CD4-positive, alpha-beta T cell treated with Interleukin-12 subunit alpha and Interleukin-12 subunit beta, for 1 hour (primary cell): ENCODE measurements at regions not wholly inside any gene's neighbourhood (a gene's known extent, or its start where the extent isn't known, plus 50 kb on each side); places are given as distances from the start of the nearest gene placed in this dataset.
A peak's percentile ranks its signal among the peaks of the same experiment; 100 is the strongest.

ENCODE experiments used
- DNase-seq: peaks from one replicate; pipeline ENCODE4 v3.0.0-alpha.2; 2020

DNA sequence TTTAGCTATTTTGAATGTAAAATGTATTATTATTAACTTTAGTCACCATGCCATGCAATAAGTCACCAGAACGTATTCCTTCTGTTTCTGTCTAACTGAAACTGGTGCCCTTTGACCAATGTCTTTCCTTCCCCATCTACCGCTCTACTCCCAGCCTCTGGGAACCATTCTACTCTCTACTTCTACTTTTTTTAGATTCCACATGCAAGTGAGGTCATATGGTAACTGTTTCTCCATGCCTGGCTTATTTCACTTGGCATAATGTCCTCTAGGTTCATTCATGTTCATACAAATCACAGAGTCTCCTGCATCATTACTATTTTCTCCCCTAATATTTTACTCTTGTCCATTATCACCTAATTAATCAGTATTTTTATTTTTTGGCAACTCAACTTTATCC lies 160.1 kb downstream of the TMX1 start:
- no peak for DNase-seq

GRCh38 chr14:51401272-51401671 lies 161.2 kb downstream of the TMX1 start:
- DNase-seq: no peak

DNA sequence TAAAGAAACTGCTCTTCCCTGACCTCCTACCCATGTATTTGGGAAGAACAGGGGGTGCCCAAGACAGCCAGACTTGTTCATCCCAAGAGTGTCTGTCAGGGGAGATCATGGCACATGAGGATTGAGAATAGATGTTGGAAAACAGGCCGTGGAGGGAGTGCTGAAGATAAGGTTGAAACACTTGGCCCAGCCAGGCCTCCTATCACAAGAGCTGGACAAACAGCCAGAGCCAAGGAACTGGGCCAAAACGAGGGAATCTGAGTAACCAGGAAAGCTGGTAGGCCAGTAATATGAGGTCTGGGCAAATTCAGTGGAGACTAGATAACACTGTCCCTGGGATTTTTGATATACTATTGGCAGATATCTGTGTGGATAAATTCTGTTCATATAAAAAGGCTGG lies 161.7 kb downstream of the TMX1 start:
- DNase-seq: no peak

GRCh38 chr14:51410897-51411296 lies 170.8 kb downstream of the TMX1 start:
- no peak for DNase-seq

DNA sequence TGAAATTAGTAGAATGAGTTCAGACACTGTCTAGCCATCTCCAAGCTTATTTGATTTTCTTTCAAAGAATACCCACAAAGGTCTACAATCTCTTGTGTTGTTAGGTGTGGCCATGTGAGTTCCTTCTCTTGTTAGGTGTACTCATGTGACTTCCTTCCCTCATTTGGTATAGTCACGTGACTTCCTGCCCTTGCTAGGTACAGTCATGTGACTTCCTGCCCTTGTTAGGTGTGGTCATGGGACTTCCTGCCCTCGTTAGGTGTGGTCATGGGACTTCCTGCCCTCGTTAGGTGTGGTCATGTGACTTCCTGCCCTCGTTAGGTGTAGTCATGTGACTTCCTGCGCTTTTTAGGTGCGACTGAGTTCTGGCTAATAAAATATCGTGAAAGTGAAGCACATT lies 179.6 kb downstream of the TMX1 start:
- peak; percentile 56 for DNase-seq

- no peak for DNase-seq
Observed at GRCh38 chr14:51422704-51423103, 182.7 kb downstream of the TMX1 start.

- DNase-seq: no peak
Observed at GRCh38 chr14:51424041-51424440, 184.0 kb downstream of the TMX1 start.

- DNase-seq: no peak
Observed at GRCh38 chr14:51424561-51425251, 184.7 kb downstream of the TMX1 start.

DNA sequence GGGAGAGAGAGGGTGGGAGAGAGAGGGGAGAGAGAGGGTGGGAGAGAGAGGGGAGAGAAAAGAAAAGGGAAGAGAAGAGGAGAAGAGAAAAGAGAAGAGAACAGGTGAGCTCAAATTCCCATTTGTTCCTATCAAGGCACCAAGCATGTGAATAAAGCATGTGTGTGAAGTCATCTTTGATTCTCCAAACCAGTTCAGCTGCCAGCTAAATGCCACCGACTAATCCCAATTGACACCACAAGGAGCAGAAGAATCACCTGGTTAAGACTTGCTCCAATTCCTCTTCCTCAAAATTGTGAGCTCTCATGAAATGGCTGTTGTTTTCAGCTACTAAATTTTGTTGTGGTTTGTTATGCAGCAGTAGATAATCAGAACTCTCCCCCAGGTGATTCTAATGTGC lies 188.9 kb downstream of the TMX1 start:
- no peak for DNase-seq

GRCh38 chr14:51430079-51430478 lies 190.0 kb downstream of the TMX1 start:
- no peak for DNase-seq

DNA sequence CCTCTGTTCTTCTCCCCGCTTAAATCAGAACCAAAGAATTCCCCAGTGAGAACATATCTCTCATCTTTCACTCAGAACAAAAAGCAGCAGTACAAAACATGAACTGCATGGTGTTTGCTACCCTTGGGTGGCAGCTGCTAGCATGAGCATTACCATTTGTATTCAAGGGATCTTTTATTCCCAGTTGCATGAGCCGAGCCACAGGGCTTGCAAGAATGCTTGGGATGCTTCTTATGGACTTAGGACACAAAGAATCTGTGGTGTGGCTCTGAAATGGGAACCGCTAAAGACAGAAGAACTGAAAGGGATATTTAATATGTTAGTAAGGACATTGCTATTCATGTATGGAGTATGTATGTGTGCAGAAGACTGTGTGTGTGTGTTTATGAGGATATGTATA lies 190.6 kb downstream of the TMX1 start:
- no peak for DNase-seq

DNA sequence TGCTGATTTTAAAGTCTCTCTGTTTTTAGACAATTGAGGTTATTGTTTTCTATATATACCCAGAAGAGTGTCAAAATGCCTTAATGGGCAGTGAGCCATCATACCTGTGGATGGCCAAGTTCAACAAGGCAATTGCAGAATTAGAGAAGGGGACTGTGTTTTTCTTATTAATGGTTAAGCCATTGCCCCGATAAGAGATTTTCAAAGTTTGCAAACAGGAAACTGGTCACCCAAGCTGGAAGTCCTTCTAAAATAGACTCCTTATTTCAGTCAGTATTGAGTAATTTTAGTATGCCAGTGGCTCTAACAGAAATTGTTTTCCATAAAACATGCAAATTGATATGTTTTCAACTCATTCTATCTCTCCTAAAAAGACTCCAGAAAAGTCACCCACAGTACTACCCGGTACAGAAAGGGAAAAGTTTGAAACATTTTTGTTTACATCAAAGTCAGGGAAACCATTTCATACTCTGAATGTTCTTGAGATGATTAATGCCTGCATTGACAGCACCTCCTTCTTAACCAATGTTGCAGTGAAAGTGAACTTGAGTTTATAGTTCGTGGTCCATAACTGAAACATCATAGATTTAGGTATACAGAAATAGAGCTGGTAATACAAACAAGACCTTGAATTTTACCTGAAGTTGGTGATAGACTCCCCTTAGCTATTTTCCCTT lies 191.1 kb downstream of the TMX1 start:
- no peak for DNase-seq

DNA sequence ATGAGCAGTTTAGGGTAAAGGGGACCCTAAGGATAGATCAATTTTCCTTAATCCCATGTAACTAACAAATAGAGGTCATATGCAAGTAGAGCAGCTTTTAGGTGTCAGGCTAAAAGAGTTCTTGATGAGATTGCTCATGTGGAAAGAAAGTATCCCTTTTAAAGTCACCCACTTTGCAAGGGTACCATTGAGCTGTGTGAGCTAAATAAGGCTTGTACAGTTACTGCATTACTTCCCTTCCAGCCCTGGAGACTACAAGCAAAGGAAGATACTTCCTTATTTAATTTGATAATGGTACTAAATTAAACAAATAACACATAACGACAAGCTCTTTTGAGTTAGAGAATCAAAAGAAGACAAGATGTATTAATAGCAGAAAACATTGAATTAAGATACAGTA lies 191.7 kb downstream of the TMX1 start:
- no peak for DNase-seq

- DNase-seq: no peak
Observed at GRCh38 chr14:51432302-51432948, 192.4 kb downstream of the TMX1 start.

DNA sequence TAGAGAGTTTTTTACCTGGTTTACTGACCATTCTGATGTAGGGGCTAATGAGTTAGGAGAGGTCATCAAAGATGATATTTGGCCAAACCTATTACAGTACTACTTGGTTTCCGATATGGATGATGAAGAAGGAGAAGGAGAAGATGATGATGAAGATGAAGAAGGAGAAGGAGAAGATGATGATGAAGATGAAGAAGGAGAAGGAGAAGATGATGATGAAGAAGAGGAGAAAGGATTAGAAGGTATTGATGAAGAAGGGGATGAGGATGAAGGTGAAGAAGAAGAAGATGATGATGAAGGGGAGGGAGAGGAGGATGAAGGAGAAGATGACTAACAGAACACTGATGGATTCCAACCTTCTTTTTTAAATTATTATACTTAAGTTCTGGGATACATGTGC lies 196.6 kb downstream of the TMX1 start:
- DNase-seq: no peak

GRCh38 chr14:51439896-51440295 lies 199.8 kb downstream of the TMX1 start:
- DNase-seq: no peak

GRCh38 chr14:51441001-51441400 lies 201.0 kb downstream of the TMX1 start:
- DNase-seq: no peak

DNA sequence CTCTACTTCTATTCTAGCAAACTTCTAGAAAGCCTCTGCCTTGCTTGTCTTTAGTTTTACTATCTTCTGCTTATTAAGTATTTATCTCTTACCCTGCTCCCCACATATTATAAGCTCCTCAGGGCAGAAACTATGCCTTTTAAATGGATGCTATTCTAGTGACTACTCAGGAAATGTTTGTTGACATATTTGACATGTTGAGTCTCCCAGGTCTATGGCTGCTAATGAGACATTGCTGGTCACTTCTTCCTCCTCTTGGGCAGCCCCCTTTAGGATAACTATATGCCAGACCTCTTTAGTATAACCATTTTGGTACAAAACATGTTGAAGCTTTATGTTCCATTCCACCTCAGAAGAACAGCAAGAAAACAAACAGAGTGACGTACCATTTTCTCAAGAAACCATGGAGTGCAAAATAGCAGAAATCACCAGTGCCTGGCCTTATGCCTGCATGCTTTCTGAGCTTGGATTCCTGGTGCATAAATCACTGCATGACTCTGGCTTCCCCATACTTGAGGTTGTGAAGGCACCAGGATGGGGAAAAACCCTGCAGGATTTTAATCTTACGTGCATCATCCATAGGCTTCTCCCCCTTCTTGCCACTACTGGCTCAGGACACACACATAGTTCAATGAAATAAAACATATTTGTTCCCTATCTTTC lies 202.6 kb downstream of the TMX1 start:
- DNase-seq: no peak

GRCh38 chr14:51443195-51444018 lies 203.4 kb downstream of the TMX1 start:
- no peak for DNase-seq

- no peak for DNase-seq
Observed at GRCh38 chr14:51444353-51445000, 204.4 kb downstream of the TMX1 start.

- no peak for DNase-seq
Observed at GRCh38 chr14:51445001-51445390, 204.9 kb downstream of the TMX1 start.

DNA sequence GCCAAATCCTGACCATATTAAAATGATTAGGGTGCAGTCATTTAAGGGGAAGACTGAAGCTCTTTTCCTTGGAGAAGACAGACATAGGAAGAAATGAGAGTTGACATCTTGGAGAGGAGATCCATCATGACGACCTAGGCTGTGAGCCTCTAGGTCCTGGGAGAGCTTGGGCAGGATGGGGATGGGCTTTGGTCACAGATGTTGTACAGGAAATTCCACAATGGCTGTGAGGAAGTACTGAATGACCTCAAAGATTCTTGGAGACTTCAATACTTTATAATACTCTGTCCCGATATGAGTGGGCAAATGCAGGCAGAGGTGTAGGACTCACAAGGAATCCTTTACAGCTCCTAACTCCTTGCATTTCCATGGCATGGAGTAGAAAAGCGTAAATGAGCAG lies 204.9 kb upstream of the FRMD6 start:
- DNase-seq: no peak
